ENCODE measurements at regions not wholly inside any gene's neighbourhood (a gene's known extent, or its start where the extent isn't known, plus 50 kb on each side); places are given as distances from the start of the nearest gene placed in this dataset.

DNA sequence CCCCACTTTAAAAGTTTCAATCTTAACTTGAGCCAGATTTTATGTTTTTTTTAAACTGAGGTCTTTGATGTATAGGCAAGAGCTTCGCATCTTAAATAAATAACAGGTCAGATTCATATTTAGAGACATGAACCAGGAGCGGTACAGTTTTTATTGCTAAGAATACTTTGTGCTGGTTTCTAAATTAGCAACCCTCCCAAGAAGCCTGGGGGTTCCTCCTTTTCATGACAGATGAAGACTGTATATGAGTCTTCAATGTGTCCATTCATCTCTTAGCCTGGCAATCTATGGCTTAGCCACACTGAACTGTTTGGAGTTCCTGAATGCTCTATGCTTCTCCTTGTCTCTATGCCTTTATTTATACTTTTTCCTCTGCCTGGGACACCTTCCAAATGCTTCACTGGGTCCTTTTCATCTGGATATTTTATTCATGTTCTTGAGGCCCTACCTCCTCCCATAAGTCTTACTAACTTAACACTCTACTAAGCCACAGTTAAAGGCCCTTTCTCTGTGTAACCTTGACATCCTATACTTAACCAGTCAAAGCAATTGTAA lies 338.6 kb downstream of the INSC start:
- TF ChIP-seq POLR2A (IDR thresholded peaks at IDR 0.05), result no peak
- TF ChIP-seq CTCF (IDR thresholded peaks at IDR 0.05), result no peak
